Lung (tissue), 11 donors: ENCODE measurements at regions not wholly inside any gene's neighbourhood (a gene's known extent, or its start where the extent isn't known, plus 50 kb on each side); places are given as distances from the start of the nearest gene placed in this dataset.

Experiments
- ATAC-seq: fragments of 200-7000 bp; cut with Tn5 transposase; one replicate; pipeline ENCODE4 v1.9.1; 2020; ENCODE audit warnings: moderate number of reproducible peaks; ENCODE audit not compliant: insufficient read depth, low FRiP score
- DNase-seq, 3 donors: peaks; one replicate each; pipeline ENCODE4 v3.0.0-alpha.2; 2013 to 2017
- H3K27ac ChIP-seq, 2 donors: one replicate each; pipeline ENCODE4 v1.5.1; 2013; ENCODE audit warnings: mild to moderate bottlenecking in 2 of 2, moderate library complexity in 2 of 2, control low read depth in 1 of 2, inconsistent platforms in 1 of 2, low read depth in 1 of 2, low read length in 1 of 2
- H3K27me3 ChIP-seq, 3 donors: one replicate each; pipeline ENCODE4 v1.5.1; 2013; ENCODE audit warnings: low read length in 2 of 3; ENCODE audit not compliant: control insufficient read depth in 3 of 3, insufficient read depth in 3 of 3
- H3K36me3 ChIP-seq, 4 donors: one replicate each; pipeline ENCODE4 v1.5.1; 2013; ENCODE audit warnings: low read length in 4 of 4, mild to moderate bottlenecking in 1 of 4, moderate library complexity in 1 of 4; ENCODE audit not compliant: control insufficient read depth in 4 of 4, insufficient read depth in 4 of 4
- H3K4me1 ChIP-seq, 5 donors: one replicate each; pipeline ENCODE4 v1.5.1; 2013; ENCODE audit warnings: low read length in 5 of 5, mild to moderate bottlenecking in 2 of 5, moderate library complexity in 1 of 5; ENCODE audit not compliant: control insufficient read depth in 5 of 5, insufficient read depth in 5 of 5
- H3K4me3 ChIP-seq: one replicate; pipeline ENCODE4 v1.5.1; 2013; ENCODE audit warnings: mild to moderate bottlenecking, control low read depth, moderate library complexity
- H3K9ac ChIP-seq, 2 donors: one replicate each; pipeline ENCODE4 v1.5.1; 2013; ENCODE audit warnings: low read length in 2 of 2, control low read depth in 1 of 2; ENCODE audit not compliant: insufficient read depth in 1 of 2
- H3K9me3 ChIP-seq, 4 donors: one replicate each; pipeline ENCODE4 v1.5.1; 2013; ENCODE audit warnings: low read length in 3 of 4, mild to moderate bottlenecking in 1 of 4, moderate library complexity in 1 of 4; ENCODE audit not compliant: control insufficient read depth in 4 of 4, insufficient read depth in 3 of 4
- WGBS, 2 donors: extraction: QIAGEN DNeasy Blood & Tissue Kit; methylation state at CpG; one replicate each; pipeline ENCODE4 v1.1.7; 2013; 5-methylcytosine and 5-hydroxymethylcytosine counted together
- TF ChIP-seq, protein P1 (sequence below): IDR thresholded peaks from 2 replicates; pipeline ENCODE4 v1.5.1; 2012; ENCODE audit warnings: mild to moderate bottlenecking; ENCODE audit errors: control extremely low read depth, extremely low read depth
- donor health status: control.
- donor health status: control.
- donor health status: Bipolar disorder and iron deficiency.
- donor health status: healthy.
- donor health status: DM: yes; HTN: yes; CAD: no.

GRCh38 chr4:45596379-45597101 is 527.3 kb downstream of the GABRG1 start:
- no peak overlapping the region for H3K27ac ChIP-seq
- H3K4me1 ChIP-seq, result no peaks in the 10 kb centered on the region
- H3K27me3 ChIP-seq, result no peaks in the 10 kb centered on the region
- TF ChIP-seq, protein P1, sequence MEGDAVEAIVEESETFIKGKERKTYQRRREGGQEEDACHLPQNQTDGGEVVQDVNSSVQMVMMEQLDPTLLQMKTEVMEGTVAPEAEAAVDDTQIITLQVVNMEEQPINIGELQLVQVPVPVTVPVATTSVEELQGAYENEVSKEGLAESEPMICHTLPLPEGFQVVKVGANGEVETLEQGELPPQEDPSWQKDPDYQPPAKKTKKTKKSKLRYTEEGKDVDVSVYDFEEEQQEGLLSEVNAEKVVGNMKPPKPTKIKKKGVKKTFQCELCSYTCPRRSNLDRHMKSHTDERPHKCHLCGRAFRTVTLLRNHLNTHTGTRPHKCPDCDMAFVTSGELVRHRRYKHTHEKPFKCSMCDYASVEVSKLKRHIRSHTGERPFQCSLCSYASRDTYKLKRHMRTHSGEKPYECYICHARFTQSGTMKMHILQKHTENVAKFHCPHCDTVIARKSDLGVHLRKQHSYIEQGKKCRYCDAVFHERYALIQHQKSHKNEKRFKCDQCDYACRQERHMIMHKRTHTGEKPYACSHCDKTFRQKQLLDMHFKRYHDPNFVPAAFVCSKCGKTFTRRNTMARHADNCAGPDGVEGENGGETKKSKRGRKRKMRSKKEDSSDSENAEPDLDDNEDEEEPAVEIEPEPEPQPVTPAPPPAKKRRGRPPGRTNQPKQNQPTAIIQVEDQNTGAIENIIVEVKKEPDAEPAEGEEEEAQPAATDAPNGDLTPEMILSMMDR, result no peak
- DNase-seq (no peak), ATAC-seq (no peak)
- H3K9ac ChIP-seq, result no peak overlapping the region
- no peaks in the 10 kb centered on the region for H3K9me3 ChIP-seq
- WGBS, 2 donors, result 74 to 75% methylated on average over 6 of the region's 6 CpGs
- no peaks in the 10 kb centered on the region for H3K36me3 ChIP-seq
- H3K4me3 ChIP-seq, result no peak overlapping the region

GRCh38 chr4:45580334-45580733 is 543.5 kb downstream of the GABRG1 start:
- 27 to 38% methylated on average over 3 of the region's 3 CpGs for WGBS, 2 donors
- TF ChIP-seq, protein P1, result no peak
- Histone ChIP-seq H3K9me3 (peaks cover 0 to 3% (median under 1%) of the 10 kb centered on the region in 4 donors), H3K27me3 (no peaks in the 10 kb centered on the region), H3K9ac (no peak overlapping the region), H3K4me3 (no peak overlapping the region), H3K36me3 (no peaks in the 10 kb centered on the region), H3K4me1 (peaks cover 0 to 4% (median 0%) of the 10 kb centered on the region in 5 donors), H3K27ac (no peak overlapping the region)
- peak in 2 of 3 donors; percentile 53 to 67 for DNase-seq
- no peak for ATAC-seq

GRCh38 chr4:45578874-45579273 is 545.0 kb downstream of the GABRG1 start:
- H3K4me3 ChIP-seq, result no peak overlapping the region
- no peak overlapping the region for H3K27ac ChIP-seq
- no peaks in the 10 kb centered on the region for H3K9me3 ChIP-seq
- WGBS, 2 donors, result 86 to 89% methylated on average over 1 of the region's 1 CpG
- H3K36me3 ChIP-seq, result no peaks in the 10 kb centered on the region
- no peaks in the 10 kb centered on the region for H3K27me3 ChIP-seq
- H3K9ac ChIP-seq, result no peak overlapping the region
- no peak for DNase-seq
- peaks cover 0 to 4% (median 0%) of the 10 kb centered on the region in 5 donors for H3K4me1 ChIP-seq
- ATAC-seq, result no peak
- TF ChIP-seq, protein P1, result no peak

GRCh38 chr4:45576275-45576674 is 547.6 kb downstream of the GABRG1 start:
- TF ChIP-seq, protein P1, result no peak
- no peak overlapping the region for H3K4me3 ChIP-seq

More at GRCh38 chr4:45576275-45576674, 547.6 kb downstream of the GABRG1 start:
- no peaks in the 10 kb centered on the region for H3K27me3 ChIP-seq
- no peak overlapping the region for H3K27ac ChIP-seq
- ATAC-seq, result no peak
- H3K36me3 ChIP-seq, result no peaks in the 10 kb centered on the region
- no peak overlapping the region for H3K9ac ChIP-seq
- WGBS, 2 donors, result 81 to 89% methylated on average over 2 of the region's 2 CpGs
- DNase-seq, result no peak
- peaks cover 0 to 4% (median 0%) of the 10 kb centered on the region in 5 donors for H3K4me1 ChIP-seq
- no peaks in the 10 kb centered on the region for H3K9me3 ChIP-seq
